Gastrocnemius medialis (tissue), 4 donors: ENCODE measurements at regions not wholly inside any gene's neighbourhood (a gene's known extent, or its start where the extent isn't known, plus 50 kb on each side); places are given as distances from the start of the nearest gene placed in this dataset.

Source experiments
- POLR2A ChIP-seq, 2 donors: fragments of 450-650 bp; IDR thresholded peaks; one replicate each; pipeline ENCODE4 v1.6.1; 2017; ENCODE audit warnings: antibody characterized with exemption in 2 of 2, mild to moderate bottlenecking in 2 of 2, moderate library complexity in 2 of 2
- TF ChIP-seq, protein P1 (sequence below), 5 experiments: fragments of 450-650 bp in 3 of 5; fragments of 200-600 bp in 2 of 5; sonication (generic) in 2 of 5; IDR thresholded peaks in 4 of 5; conservative IDR thresholded peaks in 1 of 5; 1 replicate in 4 of 5; 2 replicates in 1 of 5; pipeline ENCODE4 v1.5.1; 2016 to 2019; ENCODE audit warnings: antibody characterized with exemption in 5 of 5, mild to moderate bottlenecking in 3 of 5, moderate library complexity in 3 of 5

DNA sequence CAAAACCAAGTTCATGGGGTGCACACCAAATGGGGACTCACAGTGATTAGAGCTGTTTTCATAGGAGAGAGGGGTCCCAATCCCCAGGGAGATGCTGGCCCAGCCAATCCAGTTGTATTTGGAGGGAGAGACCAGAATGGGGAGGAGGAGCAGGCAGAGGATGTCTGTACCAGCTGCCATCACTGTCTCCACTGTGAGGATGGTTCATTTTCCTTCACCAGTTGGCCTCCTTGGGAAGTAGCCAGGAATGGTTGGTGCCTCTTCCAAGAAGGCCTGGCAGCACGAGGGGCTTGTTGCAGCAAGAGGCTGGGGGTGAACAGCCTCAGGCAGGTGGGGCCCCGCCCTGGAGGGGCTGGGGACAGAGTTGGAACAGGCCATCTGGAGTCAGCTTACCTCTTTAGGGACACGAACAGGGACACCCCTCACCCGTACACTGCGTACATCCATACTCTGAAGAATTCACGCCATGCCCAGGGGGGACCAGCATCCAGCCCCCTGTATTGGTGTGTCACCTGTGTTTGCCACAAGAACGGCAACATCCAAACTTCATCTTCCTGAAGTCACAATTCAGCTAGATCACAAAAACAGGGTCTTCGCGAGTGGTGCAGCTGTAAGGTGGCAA is 161.7 kb upstream of the ZNF236 start:
- TF ChIP-seq, protein P1, sequence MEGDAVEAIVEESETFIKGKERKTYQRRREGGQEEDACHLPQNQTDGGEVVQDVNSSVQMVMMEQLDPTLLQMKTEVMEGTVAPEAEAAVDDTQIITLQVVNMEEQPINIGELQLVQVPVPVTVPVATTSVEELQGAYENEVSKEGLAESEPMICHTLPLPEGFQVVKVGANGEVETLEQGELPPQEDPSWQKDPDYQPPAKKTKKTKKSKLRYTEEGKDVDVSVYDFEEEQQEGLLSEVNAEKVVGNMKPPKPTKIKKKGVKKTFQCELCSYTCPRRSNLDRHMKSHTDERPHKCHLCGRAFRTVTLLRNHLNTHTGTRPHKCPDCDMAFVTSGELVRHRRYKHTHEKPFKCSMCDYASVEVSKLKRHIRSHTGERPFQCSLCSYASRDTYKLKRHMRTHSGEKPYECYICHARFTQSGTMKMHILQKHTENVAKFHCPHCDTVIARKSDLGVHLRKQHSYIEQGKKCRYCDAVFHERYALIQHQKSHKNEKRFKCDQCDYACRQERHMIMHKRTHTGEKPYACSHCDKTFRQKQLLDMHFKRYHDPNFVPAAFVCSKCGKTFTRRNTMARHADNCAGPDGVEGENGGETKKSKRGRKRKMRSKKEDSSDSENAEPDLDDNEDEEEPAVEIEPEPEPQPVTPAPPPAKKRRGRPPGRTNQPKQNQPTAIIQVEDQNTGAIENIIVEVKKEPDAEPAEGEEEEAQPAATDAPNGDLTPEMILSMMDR (IDR thresholded peaks at IDR 0.05 in 4 of 5, conservative IDR thresholded peaks at IDR 0.05 in 1 of 5): no peak
- TF ChIP-seq POLR2A (IDR thresholded peaks at IDR 0.05): no peak
